Hepatocyte (in vitro differentiated cells): ENCODE measurements at regions not wholly inside any gene's neighbourhood (a gene's known extent, or its start where the extent isn't known, plus 50 kb on each side); places are given as distances from the start of the nearest gene placed in this dataset.

ENCODE experiments used
- EZH2 ChIP-seq: fragments of 200-600 bp; sonication (generic); IDR thresholded peaks from 2 replicates; pipeline ENCODE4 v1.6.1; 2016; ENCODE audit warnings: antibody characterized with exemption, mild to moderate bottlenecking, borderline replicate concordance
- EZH2phosphoT487 ChIP-seq: fragments of 200-600 bp; sonication (generic); IDR thresholded peaks from one replicate; pipeline ENCODE4 v1.6.1; 2018; ENCODE audit warnings: antibody characterized with exemption, mild to moderate bottlenecking, low read depth, moderate library complexity; ENCODE audit not compliant: unreplicated experiment, severe bottlenecking
- TF ChIP-seq, protein P1 (sequence below): fragments of 200-600 bp; sonication (generic); IDR thresholded peaks from 2 replicates; pipeline ENCODE4 v1.5.1; 2016; ENCODE audit warnings: antibody characterized with exemption, mild to moderate bottlenecking; ENCODE audit not compliant: poor library complexity

DNA sequence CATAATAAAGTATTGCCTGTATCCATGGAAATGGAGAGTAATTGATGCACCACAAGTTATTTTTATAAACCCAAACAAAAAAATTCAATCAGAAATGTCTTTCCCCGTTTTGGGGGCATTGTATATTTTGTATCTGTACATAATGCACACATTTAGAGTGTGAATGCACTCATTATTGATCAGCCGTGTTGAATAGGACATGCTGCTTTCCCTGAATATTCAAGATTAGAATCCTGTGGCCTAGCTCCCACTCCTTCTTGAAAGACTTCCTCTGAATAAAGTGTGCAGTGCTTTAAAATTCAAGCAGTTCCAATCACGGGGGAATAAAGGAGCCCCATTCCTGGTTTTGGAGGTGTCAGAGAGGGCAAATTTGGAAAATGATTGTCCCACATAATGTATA lies 103.8 kb upstream of the TOX3 start:
- TF ChIP-seq, protein P1, sequence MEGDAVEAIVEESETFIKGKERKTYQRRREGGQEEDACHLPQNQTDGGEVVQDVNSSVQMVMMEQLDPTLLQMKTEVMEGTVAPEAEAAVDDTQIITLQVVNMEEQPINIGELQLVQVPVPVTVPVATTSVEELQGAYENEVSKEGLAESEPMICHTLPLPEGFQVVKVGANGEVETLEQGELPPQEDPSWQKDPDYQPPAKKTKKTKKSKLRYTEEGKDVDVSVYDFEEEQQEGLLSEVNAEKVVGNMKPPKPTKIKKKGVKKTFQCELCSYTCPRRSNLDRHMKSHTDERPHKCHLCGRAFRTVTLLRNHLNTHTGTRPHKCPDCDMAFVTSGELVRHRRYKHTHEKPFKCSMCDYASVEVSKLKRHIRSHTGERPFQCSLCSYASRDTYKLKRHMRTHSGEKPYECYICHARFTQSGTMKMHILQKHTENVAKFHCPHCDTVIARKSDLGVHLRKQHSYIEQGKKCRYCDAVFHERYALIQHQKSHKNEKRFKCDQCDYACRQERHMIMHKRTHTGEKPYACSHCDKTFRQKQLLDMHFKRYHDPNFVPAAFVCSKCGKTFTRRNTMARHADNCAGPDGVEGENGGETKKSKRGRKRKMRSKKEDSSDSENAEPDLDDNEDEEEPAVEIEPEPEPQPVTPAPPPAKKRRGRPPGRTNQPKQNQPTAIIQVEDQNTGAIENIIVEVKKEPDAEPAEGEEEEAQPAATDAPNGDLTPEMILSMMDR, result no peak
- TF ChIP-seq EZH2, result no peak
- no peak for TF ChIP-seq EZH2phosphoT487
